ENCODE measurements at regions not wholly inside any gene's neighbourhood (a gene's known extent, or its start where the extent isn't known, plus 50 kb on each side); places are given as distances from the start of the nearest gene placed in this dataset.

- DNase-seq (ENCODE audit: low read depth in 2 of 2) = no peak
Observed at GRCh38 chr2:121159291-121160071, 125.5 kb downstream of the TFCP2L1 start.

- no peak for DNase-seq (ENCODE audit: low read depth in 2 of 2)
Observed at GRCh38 chr2:121160366-121160765, 124.6 kb downstream of the TFCP2L1 start.

- no peak for DNase-seq (ENCODE audit: low read depth in 2 of 2)
Observed at GRCh38 chr2:121161272-121161671, 123.7 kb downstream of the TFCP2L1 start.

GRCh38 chr2:121162893-121163292 is 122.1 kb downstream of the TFCP2L1 start:
- no peak for DNase-seq (ENCODE audit: low read depth in 2 of 2)

GRCh38 chr2:121164042-121164441 is 121.0 kb downstream of the TFCP2L1 start:
- DNase-seq (ENCODE audit: low read depth in 2 of 2) = no peak

GRCh38 chr2:121165038-121165542 is 119.9 kb downstream of the TFCP2L1 start:
- DNase-seq (ENCODE audit: low read depth in 2 of 2) = no peak
